ENCODE measurements at regions not wholly inside any gene's neighbourhood (a gene's known extent, or its start where the extent isn't known, plus 50 kb on each side); places are given as distances from the start of the nearest gene placed in this dataset.

- Histone ChIP-seq H3K9me3 (replicated peaks; ENCODE audit: control insufficient read depth, insufficient read depth, low read length) (no peaks in the 10 kb centered on the region; the same call in 2 of the 3 replicates), H3K79me2 (ENCODE audit: control insufficient read depth, insufficient read depth, low read length) (no peaks in the 10 kb centered on the region), H3K4me1 (ENCODE audit: control insufficient read depth, insufficient read depth, low read length) (no peaks in the 10 kb centered on the region), H4K20me1 (ENCODE audit: control insufficient read depth, insufficient read depth) (no peaks in the 10 kb centered on the region), H3K4me3 (no peak overlapping the region), H3K36me3 (ENCODE audit: control insufficient read depth in 2 of 2, insufficient read depth in 2 of 2, low read length in 1 of 2) (no peaks in the 10 kb centered on the region), H3K4me2 (ENCODE audit: control insufficient read depth, insufficient read depth) (no peak overlapping the region), H3K27me3 (replicated peaks in 1 of 2; ENCODE audit: control insufficient read depth in 2 of 2, insufficient read depth in 2 of 2, low read length in 1 of 2) (no peaks in the 10 kb centered on the region), H2AFZ (ENCODE audit: control insufficient read depth, low read depth, low read length) (no peak overlapping the region), H3K27ac (ENCODE audit: control insufficient read depth, insufficient read depth) (no peak overlapping the region), H3K9ac (ENCODE audit: control insufficient read depth, insufficient read depth, low read length) (no peak overlapping the region)
- ChIA-PET POLR2A (no interaction called here), CTCF (no interaction called here), SMC1A (ENCODE audit: uncharacterized antibody, unreplicated experiment) (no interaction called here), RAD21 (ENCODE audit: unreplicated experiment) (no interaction called here)
- intact Hi-C loops (cut with micrococcal nuclease; ENCODE audit: unreplicated experiment) (no loop called here), in situ Hi-C loops (cut with MboI) (no loop called here)
- FAIRE-seq = no peak
- DNase-seq (ENCODE audit: low read depth, low spot score) = no peak
- no TSS peak for BruUV-seq (replicated peaks)
- ATAC-seq = no peak
- WGBS (ENCODE audit: insufficient coverage, insufficient replicate concordance, low lambda C conversion rate, missing lambda C conversion rate) = 12% methylated on average over 3 of the region's 3 CpGs
- TF ChIP-seq NFYB (IDR thresholded peaks at IDR 0.05; ENCODE audit: insufficient read depth, low read depth, low read length) (no peak), HDGF (IDR thresholded peaks at IDR 0.05) (no peak), HSF1 (IDR thresholded peaks at IDR 0.05; ENCODE audit: low read depth, low read length) (no peak), FOXK2 (IDR thresholded peaks at IDR 0.05) (no peak), SPI1 (IDR thresholded peaks at IDR 0.05; ENCODE audit: borderline replicate concordance, insufficient read depth, low read depth, low read length) (no peak), CEBPZ (IDR thresholded peaks at IDR 0.05; ENCODE audit: low read depth, low read length) (no peak), BCL3 (IDR thresholded peaks at IDR 0.05; ENCODE audit: borderline replicate concordance, insufficient read depth, low read depth, low read length, poor library complexity, severe bottlenecking) (no peak), ZNF687 (IDR thresholded peaks at IDR 0.05) (no peak), ETV6 (conservative IDR thresholded peaks at IDR 0.05 in 1 of 2, IDR thresholded peaks at IDR 0.05 in 1 of 2; ENCODE audit: borderline replicate concordance in 1 of 2, low read depth in 1 of 2) (no peak), POU2F2 (IDR thresholded peaks at IDR 0.05; ENCODE audit: borderline replicate concordance, low read depth, low read length) (no peak), FOS (IDR thresholded peaks at IDR 0.05; ENCODE audit: borderline replicate concordance, extremely low read depth, insufficient read length) (no peak)
Observed at GRCh38 chr14:87231336-87232026, 761.5 kb downstream of the GALC start.
